Gastroesophageal sphincter (tissue), 4 donors: ENCODE measurements at regions not wholly inside any gene's neighbourhood (a gene's known extent, or its start where the extent isn't known, plus 50 kb on each side); places are given as distances from the start of the nearest gene placed in this dataset.

Experiments used
- ATAC-seq: fragments of 150-250 bp; one replicate; pipeline ENCODE4 v1.9.1; 2016; ENCODE audit warnings: mild to moderate bottlenecking, moderate library complexity
- H3K27ac ChIP-seq, 4 donors: fragments of 200-600 bp; sonication (generic) in 3 of 4; 1 replicate in 3 of 4; 2 replicates in 1 of 4; pipeline ENCODE4 v1.5.1; 2016 to 2019
- H3K27me3 ChIP-seq: fragments of 200-600 bp; sonication (generic); one replicate; pipeline ENCODE4 v1.5.1; 2019
- H3K36me3 ChIP-seq, 2 donors: fragments of 200-600 bp; sonication (generic); one replicate each; pipeline ENCODE4 v1.5.1; 2019; ENCODE audit warnings: control low read depth in 1 of 2
- H3K4me1 ChIP-seq, 3 donors: fragments of 200-600 bp; sonication (generic); 1 replicate in 2 of 3; 2 replicates in 1 of 3; pipeline ENCODE4 v1.5.1; 2016 to 2019; ENCODE audit warnings: control low read depth in 2 of 3
- H3K4me3 ChIP-seq, 2 donors: fragments of 200-600 bp; sonication (generic); one replicate each; pipeline ENCODE4 v1.5.1; 2019; ENCODE audit warnings: mild to moderate bottlenecking in 1 of 2, moderate library complexity in 1 of 2
- H3K9me3 ChIP-seq, 3 donors: fragments of 200-600 bp; sonication (generic); one replicate each; pipeline ENCODE4 v1.5.1; 2017 to 2019; ENCODE audit warnings: control low read depth in 2 of 3
- CTCF ChIP-seq, 4 experiments: fragments of 200-600 bp in 2 of 4; fragments of 450-650 bp in 2 of 4; sonication (generic) in 1 of 4; IDR thresholded peaks; one replicate each; pipeline ENCODE4 v1.5.1; 2017 to 2019; ENCODE audit warnings: antibody characterized with exemption in 4 of 4, mild to moderate bottlenecking in 2 of 4, moderate library complexity in 2 of 4
- EP300 ChIP-seq: sonication (generic); formaldehyde crosslinking; IDR thresholded peaks from one replicate; pipeline ENCODE4 v1.6.1; 2017; ENCODE audit warnings: antibody characterized with exemption, mild to moderate bottlenecking
- POLR2A ChIP-seq, 2 donors: fragments of 450-650 bp; IDR thresholded peaks; one replicate each; pipeline ENCODE4 v1.6.1; 2017; ENCODE audit warnings: antibody characterized with exemption in 2 of 2, mild to moderate bottlenecking in 2 of 2, moderate library complexity in 1 of 2
- POLR2AphosphoS5 ChIP-seq: sonication (generic); formaldehyde crosslinking; IDR thresholded peaks from one replicate; pipeline ENCODE4 v1.6.1; 2017; ENCODE audit warnings: antibody characterized with exemption
- WGBS, 2 donors: methylation state at CpG; one replicate each; pipeline ENCODE4 v1.1.5; 2018; ENCODE audit warnings: low coverage in 1 of 2; 5-methylcytosine and 5-hydroxymethylcytosine counted together

GRCh38 chr1:13949546-13949945 lies 249.6 kb downstream of the PRDM2 start:
- Histone ChIP-seq H3K27ac (peak overlapping the region in 3 of 4 donors; percentile 56 to 73 (median 64)), H3K4me1 (peaks cover 0 to 9% (median 0%) of the 10 kb centered on the region in 3 donors), H3K4me3 (no peak overlapping the region), H3K36me3 (no peaks in the 10 kb centered on the region), H3K9me3 (no peaks in the 10 kb centered on the region), H3K27me3 (no peaks in the 10 kb centered on the region)
- 95% methylated on average over 2 of the region's 4 CpGs; no CpG with 5 or more reads in 1 of the 2 donors for WGBS, 2 donors
- TF ChIP-seq POLR2AphosphoS5 (no peak), POLR2A (IDR thresholded peaks at IDR 0.05) (no peak), CTCF (IDR thresholded peaks at IDR 0.05) (no peak), EP300 (no peak)
- no peak for ATAC-seq

- Histone ChIP-seq H3K9me3 (no peaks in the 10 kb centered on the region), H3K27ac (peak overlapping the region in 2 of 4 donors; percentile 64 to 73), H3K4me3 (no peak overlapping the region), H3K4me1 (peaks cover 0 to 9% (median 0%) of the 10 kb centered on the region in 3 donors), H3K27me3 (no peaks in the 10 kb centered on the region), H3K36me3 (no peaks in the 10 kb centered on the region)
- TF ChIP-seq POLR2A (IDR thresholded peaks at IDR 0.05): no peak
- no peak for TF ChIP-seq POLR2AphosphoS5
- WGBS, 2 donors: 66 to 77% methylated on average over 5 of the region's 7 CpGs
- no peak for ATAC-seq
These were observed 250.6 kb downstream of the PRDM2 start for GRCh38 chr1:13950637-13951036.

- 75 to 83% methylated on average over 4 of the region's 4 CpGs for WGBS, 2 donors
- Histone ChIP-seq H3K36me3 (no peaks in the 10 kb centered on the region), H3K4me3 (no peak overlapping the region), H3K27ac (no peak overlapping the region), H3K27me3 (no peaks in the 10 kb centered on the region), H3K4me1 (peaks cover 0 to 9% (median 0%) of the 10 kb centered on the region in 3 donors), H3K9me3 (no peaks in the 10 kb centered on the region)
- TF ChIP-seq POLR2AphosphoS5 (no peak), CTCF (IDR thresholded peaks at IDR 0.05) (no peak), POLR2A (IDR thresholded peaks at IDR 0.05) (no peak), EP300 (no peak)
- peak; percentile 53 for ATAC-seq
These were observed 252.1 kb downstream of the PRDM2 start for GRCh38 chr1:13951793-13952751.

GRCh38 chr1:13952985-13953384 lies 253.0 kb downstream of the PRDM2 start:
- Histone ChIP-seq H3K4me3 (no peak overlapping the region), H3K36me3 (no peaks in the 10 kb centered on the region), H3K27me3 (no peaks in the 10 kb centered on the region), H3K4me1 (peaks cover 0 to 9% (median 0%) of the 10 kb centered on the region in 3 donors), H3K27ac (no peak overlapping the region), H3K9me3 (no peaks in the 10 kb centered on the region)
- no peak for ATAC-seq
- TF ChIP-seq CTCF (IDR thresholded peaks at IDR 0.05) (no peak), EP300 (no peak), POLR2AphosphoS5 (no peak), POLR2A (IDR thresholded peaks at IDR 0.05) (no peak)
- WGBS, 2 donors: 79 to 91% methylated on average over 5 of the region's 5 CpGs

- TF ChIP-seq POLR2AphosphoS5 (no peak), EP300 (no peak), POLR2A (IDR thresholded peaks at IDR 0.05) (no peak), CTCF (IDR thresholded peaks at IDR 0.05) (no peak)
- Histone ChIP-seq H3K9me3 (no peaks in the 10 kb centered on the region), H3K36me3 (no peaks in the 10 kb centered on the region), H3K4me1 (no peaks in the 10 kb centered on the region), H3K4me3 (no peak overlapping the region), H3K27me3 (no peaks in the 10 kb centered on the region), H3K27ac (no peak overlapping the region)
- 10 to 21% methylated on average over 3 to 4 of the region's 4 CpGs for WGBS, 2 donors
- ATAC-seq: no peak
These were observed 256.4 kb downstream of the PRDM2 start for GRCh38 chr1:13956393-13956792.
